Fibroblast of gingiva (primary cell): ENCODE measurements at regions not wholly inside any gene's neighbourhood (a gene's known extent, or its start where the extent isn't known, plus 50 kb on each side); places are given as distances from the start of the nearest gene placed in this dataset.

Experiments
- DNase-seq: peaks from one replicate; pipeline ENCODE4 v3.0.0-alpha.2; 2011; ENCODE audit warnings: low read depth

- DNase-seq, result no peak
Measured at GRCh38 chr5:169448826-169449225, 134.7 kb upstream of the SPDL1 start.

- DNase-seq, result no peak
Measured at GRCh38 chr5:169445191-169445590, 138.4 kb upstream of the SPDL1 start.

- DNase-seq, result peak; percentile 24
Measured at GRCh38 chr5:169442913-169443784, 140.4 kb upstream of the SPDL1 start.

- DNase-seq, result peak; percentile 71
Measured at GRCh38 chr5:169442403-169442874, 141.1 kb upstream of the SPDL1 start.

GRCh38 chr5:169440107-169440705 is 139.3 kb upstream of the SLIT3 start:
- DNase-seq, result no peak

GRCh38 chr5:169439362-169439761 is 138.4 kb upstream of the SLIT3 start:
- no peak for DNase-seq

- peak; percentile 62 for DNase-seq
Measured at GRCh38 chr5:169435506-169436229, 134.7 kb upstream of the SLIT3 start.

- DNase-seq, result peak; percentile 77
Measured at GRCh38 chr5:169433221-169433651, 132.3 kb upstream of the SLIT3 start.

GRCh38 chr5:169431386-169431785 is 130.4 kb upstream of the SLIT3 start:
- DNase-seq, result peak; percentile 18

- DNase-seq, result no peak
Measured at GRCh38 chr5:169430671-169431070, 129.7 kb upstream of the SLIT3 start.

- DNase-seq, result peak; percentile 25
Measured at GRCh38 chr5:169429044-169429443, 128.1 kb upstream of the SLIT3 start.

- no peak for DNase-seq
Measured at GRCh38 chr5:169426784-169427183, 125.8 kb upstream of the SLIT3 start.

GRCh38 chr5:169424670-169425378 is 123.9 kb upstream of the SLIT3 start:
- DNase-seq, result peak; percentile 52

GRCh38 chr5:169424279-169424655 is 123.3 kb upstream of the SLIT3 start:
- no peak for DNase-seq

- DNase-seq, result no peak
Measured at GRCh38 chr5:169423580-169424278, 122.8 kb upstream of the SLIT3 start.

GRCh38 chr5:169422087-169422486 is 121.1 kb upstream of the SLIT3 start:
- DNase-seq, result no peak

GRCh38 chr5:169421677-169422076 is 120.7 kb upstream of the SLIT3 start:
- DNase-seq, result no peak

GRCh38 chr5:169417676-169418075 is 116.7 kb upstream of the SLIT3 start:
- no peak for DNase-seq

GRCh38 chr5:169416583-169417196 is 115.8 kb upstream of the SLIT3 start:
- DNase-seq, result peak; percentile 97

GRCh38 chr5:169415948-169416347 is 115.0 kb upstream of the SLIT3 start:
- no peak for DNase-seq

- no peak for DNase-seq
Measured at GRCh38 chr5:169415371-169415770, 114.4 kb upstream of the SLIT3 start.
